K562 (cell line): ENCODE measurements at regions not wholly inside any gene's neighbourhood (a gene's known extent, or its start where the extent isn't known, plus 50 kb on each side); places are given as distances from the start of the nearest gene placed in this dataset.

Experiments
- ATAC-seq: fragments of 200-7000 bp; cut with Tn5 transposase; 3 replicates; pipeline ENCODE4 v1.9.1; 2020; ENCODE audit warnings: moderate library complexity
- BruUV-seq: library from RNA; stranded (reverse); fragments of 400-500 nt; replicated peaks from 2 replicates; lab custom pipeline; 2021; lab: Mats Ljungman, UMichigan
- CTCF ChIA-PET: fragments of 300-600 bp; formaldehyde crosslinking; extraction: SDS; loops from one replicate; lab custom pipeline; 2021; ENCODE audit warnings: low intra/inter-chr PET ratio; lab: Yijun Ruan, JAX
- POLR2A ChIA-PET: fragments of 300-600, 350-650 bp; sonication (Branson Sonifier 250); formaldehyde crosslinking; extraction: SDS; loops from one replicate; lab custom pipeline; 2021; ENCODE audit warnings: antibody characterized with exemption, inconsistent platforms; lab: Yijun Ruan, JAX
- DNase-seq, 4 experiments: peaks; one replicate each; pipeline versions ENCODE4 v3.0.0 to v3.0.0-alpha.2; 2011 to 2018; ENCODE audit warnings: low spot score in 3 of 4, mixed read lengths in 3 of 4; ENCODE audit errors: extremely low read depth in 1 of 4
- FAIRE-seq: peaks from 2 replicates; lab custom pipeline; 2011; peaks lifted over from hg19 to GRCh38; lab: Jason Lieb, UNC
- H2AFZ ChIP-seq: 2 replicates; pipeline ENCODE4 v1.6.0; 2011; ENCODE audit warnings: low read depth, low read length, control low read depth, inconsistent platforms
- H3K27ac ChIP-seq: fragments of 200-600 bp; 3 replicates; pipeline ENCODE4 v1.8.0; 2011; ENCODE audit warnings: low read depth, mild to moderate bottlenecking, control low read depth, inconsistent platforms, low read length, moderate library complexity, mixed read lengths; ENCODE audit errors: extremely low read depth
- H3K27me3 ChIP-seq, 2 experiments: fragments of 300-600 bp in 1 of 2; 2 replicates in 1 of 2; 3 replicates in 1 of 2; pipeline versions ENCODE4 v1.6.0 to v1.8.0; 2011; ENCODE audit warnings: inconsistent platforms in 2 of 2, low read length in 2 of 2, mild to moderate bottlenecking in 1 of 2, mixed read lengths in 1 of 2, moderate library complexity in 1 of 2; ENCODE audit not compliant: control insufficient read depth in 2 of 2, insufficient read depth in 2 of 2
- H3K36me3 ChIP-seq: fragments of 300-600 bp; 3 replicates; pipeline ENCODE4 v1.8.0; 2011; ENCODE audit warnings: mild to moderate bottlenecking, low read length, inconsistent platforms; ENCODE audit not compliant: control insufficient read depth, insufficient read depth
- H3K4me1 ChIP-seq, 2 experiments: fragments of 200-600 bp in 1 of 2; replicated peaks in 1 of 2; 2 replicates in 1 of 2; 3 replicates in 1 of 2; pipeline versions ENCODE4 v1.5.1 to v1.8.0; 2011; ENCODE audit warnings: inconsistent platforms in 2 of 2, low read length in 2 of 2, mild to moderate bottlenecking in 1 of 2, mixed read lengths in 1 of 2, moderate library complexity in 1 of 2; ENCODE audit not compliant: control insufficient read depth in 2 of 2, insufficient read depth in 2 of 2
- H3K4me2 ChIP-seq: 2 replicates; pipeline ENCODE4 v1.6.1; 2011; ENCODE audit warnings: low read length, control low read depth, inconsistent platforms, mixed read lengths; ENCODE audit not compliant: insufficient read depth
- H3K4me3 ChIP-seq: fragments of 200-600 bp; sonication (generic), shearing (Covaris generic); 2 replicates; pipeline ENCODE4 v1.5.1; 2016; ENCODE audit warnings: control low read depth, inconsistent platforms
- H3K79me2 ChIP-seq: fragments of 200-600 bp; 3 replicates; pipeline ENCODE4 v1.8.0; 2011; ENCODE audit warnings: low read length, inconsistent platforms; ENCODE audit not compliant: control insufficient read depth, insufficient read depth
- H3K9ac ChIP-seq, 2 experiments: 2 replicates each; pipeline versions ENCODE4 v1.6.0 to v1.6.1; 2011; ENCODE audit warnings: low read depth in 2 of 2, low read length in 2 of 2, control low read depth in 1 of 2, inconsistent platforms in 1 of 2, mild to moderate bottlenecking in 1 of 2, mixed read lengths in 1 of 2; ENCODE audit not compliant: insufficient read depth in 1 of 2
- H3K9me1 ChIP-seq: one replicate; pipeline ENCODE4 v1.6.0; 2011; ENCODE audit warnings: inconsistent platforms, mild to moderate bottlenecking, low read length, moderate library complexity; ENCODE audit not compliant: control insufficient read depth, insufficient read depth
- H3K9me3 ChIP-seq: replicated peaks from 2 replicates; pipeline ENCODE4 v1.5.1; 2011; ENCODE audit warnings: low read depth, low read length, inconsistent platforms; ENCODE audit not compliant: control insufficient read depth, insufficient read depth
- H4K20me1 ChIP-seq: replicated peaks from 2 replicates; pipeline ENCODE4 v1.6.1; 2011; ENCODE audit warnings: low read length, inconsistent platforms, mixed read lengths; ENCODE audit not compliant: control insufficient read depth, insufficient read depth
- CCAR2 ChIP-seq: fragments of 200-400 bp; formaldehyde crosslinking; IDR thresholded peaks from 2 replicates; pipeline ENCODE4 v1.6.1; 2017; ENCODE audit warnings: mild to moderate bottlenecking, low read depth, low read length
- CHCHD3 ChIP-seq: fragments of 250-450 bp; sonication (Bioruptor Pico); IDR thresholded peaks from 2 replicates; pipeline ENCODE4 v2.1.2; 2022; ENCODE audit warnings: mild to moderate bottlenecking
- LEF1 ChIP-seq: fragments of 450-650 bp; IDR thresholded peaks from 2 replicates; pipeline ENCODE4 v1.6.1; 2016; ENCODE audit warnings: mild to moderate bottlenecking
- NCOA6 ChIP-seq: fragments of 450-650 bp; IDR thresholded peaks from 2 replicates; pipeline ENCODE4 v1.6.1; 2017; ENCODE audit warnings: mild to moderate bottlenecking
- SMARCA4 ChIP-seq: fragments of 450-650 bp; IDR thresholded peaks from 2 replicates; pipeline ENCODE4 v1.6.1; 2016
- TAF9B ChIP-seq: fragments of 450-650 bp; IDR thresholded peaks from 2 replicates; pipeline ENCODE4 v1.6.1; 2018; ENCODE audit warnings: mild to moderate bottlenecking; ENCODE audit not compliant: partially characterized antibody
- ZNF551 ChIP-seq: fragments of 250-450 bp; sonication (Bioruptor Pico); IDR thresholded peaks from 2 replicates; pipeline ENCODE4 v1.5.0; 2021; ENCODE audit warnings: mild to moderate bottlenecking, moderate library complexity
- WGBS: fragments of 100-300 bp; shearing (Covaris generic); methylation state at CpG from one replicate; pipeline ENCODE4 v1.1.6; 2016; ENCODE audit warnings: low coverage, mixed read lengths; ENCODE audit not compliant: insufficient coverage; ENCODE audit errors: missing lambda C conversion rate; 5-methylcytosine and 5-hydroxymethylcytosine counted together
- in situ Hi-C: fragments of 300-500 bp; cut with MboI; formaldehyde crosslinking; loops from 4 replicates; pipeline ENCODE4 v1.15.0; 2018; ENCODE audit warnings: inconsistent platforms, mixed read lengths
- intact Hi-C: fragments of 100-400 bp; cut with micrococcal nuclease; formaldehyde crosslinking; loops from 2 replicates; pipeline ENCODE4 v1.14.2; 2022
- TF ChIP-seq, protein P1 (sequence below): fragments of 450-650 bp; formaldehyde crosslinking; IDR thresholded peaks from 2 replicates; pipeline ENCODE4 v1.4.0; 2022; ENCODE audit warnings: missing genetic modification characterization
- TF ChIP-seq, protein P2 (sequence below): fragments of 250-450 bp; sonication (Bioruptor Pico); IDR thresholded peaks from 2 replicates; pipeline ENCODE4 v1.8.0; 2021; ENCODE audit warnings: moderate library complexity, mild to moderate bottlenecking, inconsistent platforms
- TF ChIP-seq, protein P3 (sequence below), 2 experiments: fragments of 150-350 bp in 1 of 2; IDR thresholded peaks; 2 replicates each; pipeline ENCODE4 v1.6.1; 2012 to 2016; ENCODE audit warnings: low read depth in 2 of 2, low read length in 2 of 2, mild to moderate bottlenecking in 1 of 2, moderate library complexity in 1 of 2

DNA sequence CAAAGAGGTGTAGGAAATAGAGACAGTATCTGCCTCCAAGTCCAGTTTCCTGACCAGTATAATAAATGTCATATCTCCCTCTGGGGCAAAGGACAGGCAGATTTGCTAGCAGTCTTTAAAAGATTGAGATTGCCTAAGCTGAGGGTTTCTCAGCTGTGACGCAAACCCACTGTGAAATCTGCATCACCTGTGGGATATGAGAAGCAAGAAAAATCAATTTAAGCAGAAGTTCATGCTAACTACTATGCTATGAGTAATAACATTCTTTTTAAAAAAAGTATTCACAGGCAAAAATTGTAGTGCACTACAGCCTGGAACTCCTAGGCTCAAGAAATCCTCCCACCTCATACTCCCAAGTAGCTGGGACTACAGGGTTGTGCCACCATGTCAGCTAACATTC is 168.1 kb upstream of the POC5 start:
- WGBS, result 0% methylated on average over 1 of the region's 1 CpG
- no peaks in the 10 kb centered on the region for H3K79me2 ChIP-seq
- no peaks in the 10 kb centered on the region for H3K4me1 ChIP-seq
- H3K9me1 ChIP-seq, result peaks cover 2% of the 10 kb centered on the region
- FAIRE-seq, result no peak
- CTCF ChIA-PET, result no interaction called here
- H3K9me3 ChIP-seq, result no peaks in the 10 kb centered on the region
- no peak overlapping the region for H3K27ac ChIP-seq
- no peak overlapping the region for H2AFZ ChIP-seq
- DNase-seq, result no peak
- in situ Hi-C loops (no loop called here), intact Hi-C loops (no loop called here)
- no peak overlapping the region for H3K9ac ChIP-seq
- no peak overlapping the region for H3K4me2 ChIP-seq
- H3K4me3 ChIP-seq, result no peak overlapping the region
- H3K27me3 ChIP-seq, result no peaks in the 10 kb centered on the region
- no peaks in the 10 kb centered on the region for H3K36me3 ChIP-seq
- H4K20me1 ChIP-seq, result no peaks in the 10 kb centered on the region
- TF ChIP-seq, protein P1, sequence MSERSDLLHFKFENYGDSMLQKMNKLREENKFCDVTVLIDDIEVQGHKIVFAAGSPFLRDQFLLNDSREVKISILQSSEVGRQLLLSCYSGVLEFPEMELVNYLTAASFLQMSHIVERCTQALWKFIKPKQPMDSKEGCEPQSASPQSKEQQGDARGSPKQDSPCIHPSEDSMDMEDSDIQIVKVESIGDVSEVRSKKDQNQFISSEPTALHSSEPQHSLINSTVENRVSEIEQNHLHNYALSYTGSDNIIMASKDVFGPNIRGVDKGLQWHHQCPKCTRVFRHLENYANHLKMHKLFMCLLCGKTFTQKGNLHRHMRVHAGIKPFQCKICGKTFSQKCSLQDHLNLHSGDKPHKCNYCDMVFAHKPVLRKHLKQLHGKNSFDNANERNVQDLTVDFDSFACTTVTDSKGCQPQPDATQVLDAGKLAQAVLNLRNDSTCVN (CRISPR knock-in tag), result no peak
- BruUV-seq, result no TSS peak
- ATAC-seq, result no peak
- POLR2A ChIA-PET, result interaction anchor here (0.9 to 1.4 kb wide), 2 partner anchors 9 to 10 kb away, joined by 3 to 5 read pairs; no protein-coding TSS in a partner anchor

DNA sequence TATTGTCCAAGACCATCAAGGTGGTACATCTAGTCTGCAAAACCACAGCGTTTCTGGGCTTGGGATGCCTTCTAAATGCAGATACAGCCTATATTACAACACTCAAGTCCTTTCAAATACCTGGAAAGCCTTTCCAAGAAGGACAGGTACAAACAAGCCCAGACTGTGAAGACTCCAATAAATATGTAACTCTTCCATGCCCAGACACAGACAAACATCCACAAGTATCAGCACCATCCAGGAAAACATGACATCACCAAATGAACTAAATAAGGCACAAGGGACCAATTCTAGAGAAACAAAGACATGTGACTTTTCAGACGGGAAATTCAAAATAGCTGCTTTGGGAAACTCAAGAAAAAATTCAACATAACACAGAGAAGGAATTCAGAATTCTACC is 152.7 kb upstream of the POC5 start:
- Histone ChIP-seq H3K27me3 (no peaks in the 10 kb centered on the region), H3K36me3 (no peaks in the 10 kb centered on the region)
- WGBS, result 0% methylated on average over 2 of the region's 2 CpGs
- TF ChIP-seq, protein P2, sequence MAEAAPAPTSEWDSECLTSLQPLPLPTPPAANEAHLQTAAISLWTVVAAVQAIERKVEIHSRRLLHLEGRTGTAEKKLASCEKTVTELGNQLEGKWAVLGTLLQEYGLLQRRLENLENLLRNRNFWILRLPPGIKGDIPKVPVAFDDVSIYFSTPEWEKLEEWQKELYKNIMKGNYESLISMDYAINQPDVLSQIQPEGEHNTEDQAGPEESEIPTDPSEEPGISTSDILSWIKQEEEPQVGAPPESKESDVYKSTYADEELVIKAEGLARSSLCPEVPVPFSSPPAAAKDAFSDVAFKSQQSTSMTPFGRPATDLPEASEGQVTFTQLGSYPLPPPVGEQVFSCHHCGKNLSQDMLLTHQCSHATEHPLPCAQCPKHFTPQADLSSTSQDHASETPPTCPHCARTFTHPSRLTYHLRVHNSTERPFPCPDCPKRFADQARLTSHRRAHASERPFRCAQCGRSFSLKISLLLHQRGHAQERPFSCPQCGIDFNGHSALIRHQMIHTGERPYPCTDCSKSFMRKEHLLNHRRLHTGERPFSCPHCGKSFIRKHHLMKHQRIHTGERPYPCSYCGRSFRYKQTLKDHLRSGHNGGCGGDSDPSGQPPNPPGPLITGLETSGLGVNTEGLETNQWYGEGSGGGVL, result no peak
- TF ChIP-seq ZNF551 (CRISPR knock-in tag) (no peak), NCOA6 (no peak), TAF9B (no peak), CCAR2 (no peak), CHCHD3 (CRISPR knock-in tag) (no peak), SMARCA4 (no peak), LEF1 (no peak)
- TF ChIP-seq, protein P3, sequence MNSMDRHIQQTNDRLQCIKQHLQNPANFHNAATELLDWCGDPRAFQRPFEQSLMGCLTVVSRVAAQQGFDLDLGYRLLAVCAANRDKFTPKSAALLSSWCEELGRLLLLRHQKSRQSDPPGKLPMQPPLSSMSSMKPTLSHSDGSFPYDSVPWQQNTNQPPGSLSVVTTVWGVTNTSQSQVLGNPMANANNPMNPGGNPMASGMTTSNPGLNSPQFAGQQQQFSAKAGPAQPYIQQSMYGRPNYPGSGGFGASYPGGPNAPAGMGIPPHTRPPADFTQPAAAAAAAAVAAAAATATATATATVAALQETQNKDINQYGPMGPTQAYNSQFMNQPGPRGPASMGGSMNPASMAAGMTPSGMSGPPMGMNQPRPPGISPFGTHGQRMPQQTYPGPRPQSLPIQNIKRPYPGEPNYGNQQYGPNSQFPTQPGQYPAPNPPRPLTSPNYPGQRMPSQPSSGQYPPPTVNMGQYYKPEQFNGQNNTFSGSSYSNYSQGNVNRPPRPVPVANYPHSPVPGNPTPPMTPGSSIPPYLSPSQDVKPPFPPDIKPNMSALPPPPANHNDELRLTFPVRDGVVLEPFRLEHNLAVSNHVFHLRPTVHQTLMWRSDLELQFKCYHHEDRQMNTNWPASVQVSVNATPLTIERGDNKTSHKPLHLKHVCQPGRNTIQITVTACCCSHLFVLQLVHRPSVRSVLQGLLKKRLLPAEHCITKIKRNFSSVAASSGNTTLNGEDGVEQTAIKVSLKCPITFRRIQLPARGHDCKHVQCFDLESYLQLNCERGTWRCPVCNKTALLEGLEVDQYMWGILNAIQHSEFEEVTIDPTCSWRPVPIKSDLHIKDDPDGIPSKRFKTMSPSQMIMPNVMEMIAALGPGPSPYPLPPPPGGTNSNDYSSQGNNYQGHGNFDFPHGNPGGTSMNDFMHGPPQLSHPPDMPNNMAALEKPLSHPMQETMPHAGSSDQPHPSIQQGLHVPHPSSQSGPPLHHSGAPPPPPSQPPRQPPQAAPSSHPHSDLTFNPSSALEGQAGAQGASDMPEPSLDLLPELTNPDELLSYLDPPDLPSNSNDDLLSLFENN (IDR thresholded peaks at IDR 0.05; ENCODE audit: low read depth in 2 of 2, low read length in 2 of 2), result no peak

More for the DNA sequence above, 152.7 kb upstream of the POC5 start:
- in situ Hi-C loops (no loop called here), intact Hi-C loops (no loop called here)
- no peak for FAIRE-seq
- Histone ChIP-seq H4K20me1 (no peaks in the 10 kb centered on the region), H3K9ac (no peak overlapping the region), H3K27ac (no peak overlapping the region), H3K4me2 (no peak overlapping the region), H3K4me1 (no peaks in the 10 kb centered on the region), H3K9me1 (no peaks in the 10 kb centered on the region), H2AFZ (no peak overlapping the region), H3K4me3 (no peak overlapping the region), H3K79me2 (no peaks in the 10 kb centered on the region), H3K9me3 (no peaks in the 10 kb centered on the region)
- CTCF ChIA-PET, result no interaction called here
- DNase-seq, result no peak
- BruUV-seq, result no TSS peak
- ATAC-seq, result no peak
- POLR2A ChIA-PET, result no interaction called here
